Activated CD4-positive, alpha-beta T cell treated with anti-CD3 and anti-CD28 coated beads, Interleukin-2, amount 50 U/mL, for 48 hours (primary cell): ENCODE measurements at regions not wholly inside any gene's neighbourhood (a gene's known extent, or its start where the extent isn't known, plus 50 kb on each side); places are given as distances from the start of the nearest gene placed in this dataset.
"Not testable (repeated sequence)": the region's sequence is repeated elsewhere in the genome, so short reads cannot be mapped to it uniquely, and the experiment has no call there.

ENCODE experiments used
- DNase-seq, 2 experiments: peaks; one replicate each; pipeline ENCODE4 v3.0.0-alpha.2; 2020

GRCh38 chr9:85487872-85488271, 253.9 kb downstream of the AGTPBP1 start:
- no peak for DNase-seq

- DNase-seq = no peak
Observed at GRCh38 chr9:85484235-85484634, 257.5 kb downstream of the AGTPBP1 start.

- no peak for DNase-seq
Observed at GRCh38 chr9:85483208-85483607, 258.5 kb downstream of the AGTPBP1 start.

DNA sequence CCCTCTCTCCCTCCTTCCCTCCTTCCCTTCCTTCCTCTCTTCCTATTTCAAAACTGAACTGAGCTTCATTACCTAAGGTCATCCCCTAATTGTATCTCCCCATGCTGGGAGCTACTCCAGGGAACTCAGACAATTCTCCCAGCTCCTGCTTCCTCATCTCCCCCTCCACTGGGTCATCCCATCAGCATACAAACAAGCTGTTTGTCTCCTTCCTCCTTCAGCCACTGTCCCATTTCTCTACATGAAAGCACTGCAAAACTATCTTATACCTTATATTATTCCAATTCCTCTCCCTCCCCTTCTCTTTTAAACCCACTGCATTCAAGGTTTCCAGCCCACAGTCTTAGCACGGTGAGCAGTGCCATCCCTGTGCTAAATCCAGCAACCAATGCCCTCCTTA, 262.4 kb downstream of the AGTPBP1 start:
- DNase-seq = no peak

GRCh38 chr9:85478847-85479246, 262.9 kb downstream of the AGTPBP1 start:
- no peak for DNase-seq

DNA sequence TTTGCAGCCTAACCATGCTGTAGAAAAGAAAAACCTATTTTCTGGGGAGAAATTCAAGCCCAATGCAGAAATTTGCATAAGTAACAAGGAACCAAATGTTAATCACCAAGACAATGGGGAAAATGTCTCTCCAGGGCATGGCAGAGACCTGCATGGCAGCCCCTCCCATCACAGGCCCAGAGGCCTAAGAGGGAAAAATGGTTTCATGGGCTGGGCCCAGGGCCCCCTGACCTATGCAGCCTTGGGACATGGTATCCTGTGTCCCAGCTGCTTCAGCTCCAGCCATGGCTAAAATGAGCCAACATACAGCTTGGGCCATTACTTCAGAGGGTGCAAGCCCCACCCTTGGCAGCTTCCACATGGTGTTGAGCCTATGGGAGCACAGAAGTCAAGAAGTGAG, 266.9 kb downstream of the AGTPBP1 start:
- DNase-seq = not testable (repeated sequence)

DNA sequence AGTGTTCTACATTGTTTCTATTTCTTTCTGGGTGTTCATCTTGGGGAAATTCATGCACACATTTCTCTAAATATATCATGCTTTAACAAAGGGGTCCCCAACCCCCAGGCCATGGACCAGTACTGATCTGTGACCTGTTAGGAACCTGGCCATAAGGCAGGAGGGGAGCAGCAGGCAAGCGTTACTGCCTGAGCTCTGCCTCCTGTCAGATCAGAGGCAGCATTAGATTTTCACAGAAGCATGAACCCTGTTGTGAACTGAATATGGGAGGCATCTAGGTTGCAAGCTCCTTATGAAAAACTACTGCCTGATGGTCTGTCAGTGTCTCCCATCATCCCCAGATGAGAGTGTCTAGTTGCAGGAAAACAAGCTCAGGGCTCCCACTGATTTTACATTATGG, 270.0 kb downstream of the AGTPBP1 start:
- no peak for DNase-seq

DNA sequence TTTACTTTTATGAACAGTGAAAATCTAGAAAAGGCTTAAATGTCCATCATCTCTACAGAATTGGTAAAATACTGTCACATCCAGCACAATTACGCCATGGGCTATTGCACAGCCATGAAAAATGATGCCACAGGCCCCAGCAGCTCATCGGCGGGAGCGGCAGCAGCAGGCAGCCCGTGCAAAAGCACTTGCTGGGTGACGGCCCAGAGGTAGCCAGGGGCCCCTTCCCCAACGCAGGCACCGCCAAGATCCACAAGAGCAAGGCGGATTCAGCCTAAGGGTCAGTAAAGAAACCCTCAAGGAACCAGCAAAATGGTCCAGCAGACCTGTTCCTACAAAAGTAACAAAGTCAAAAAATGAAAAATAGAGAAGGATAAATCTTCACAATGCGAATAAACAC, 272.7 kb downstream of the AGTPBP1 start:
- no peak for DNase-seq

GRCh38 chr9:85466834-85467233, 274.9 kb downstream of the AGTPBP1 start:
- DNase-seq = no peak

- DNase-seq = not testable (repeated sequence)
Observed at GRCh38 chr9:85458114-85458864, 283.5 kb downstream of the AGTPBP1 start.

DNA sequence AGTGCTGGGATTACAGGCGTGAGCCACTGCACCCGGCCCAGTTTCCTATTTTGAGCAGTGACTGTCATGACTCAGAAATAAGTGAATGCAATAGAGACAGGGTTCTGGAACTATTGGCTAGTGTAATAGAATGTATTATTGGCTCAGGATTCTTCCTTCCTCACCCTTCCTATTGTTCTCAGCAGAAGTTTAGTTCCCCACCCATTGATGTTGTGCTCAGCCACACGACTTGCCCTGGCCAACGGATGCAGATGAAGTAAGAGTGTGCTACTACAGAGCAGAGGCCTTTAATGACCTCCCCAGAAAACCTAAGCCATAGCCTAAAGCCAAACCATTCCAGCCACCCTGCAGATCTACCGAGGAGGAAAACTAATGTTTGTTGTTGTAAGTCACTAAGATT, 287.9 kb downstream of the AGTPBP1 start:
- no peak for DNase-seq

- DNase-seq = no peak
Observed at GRCh38 chr9:85452841-85453240, 288.9 kb downstream of the AGTPBP1 start.

DNA sequence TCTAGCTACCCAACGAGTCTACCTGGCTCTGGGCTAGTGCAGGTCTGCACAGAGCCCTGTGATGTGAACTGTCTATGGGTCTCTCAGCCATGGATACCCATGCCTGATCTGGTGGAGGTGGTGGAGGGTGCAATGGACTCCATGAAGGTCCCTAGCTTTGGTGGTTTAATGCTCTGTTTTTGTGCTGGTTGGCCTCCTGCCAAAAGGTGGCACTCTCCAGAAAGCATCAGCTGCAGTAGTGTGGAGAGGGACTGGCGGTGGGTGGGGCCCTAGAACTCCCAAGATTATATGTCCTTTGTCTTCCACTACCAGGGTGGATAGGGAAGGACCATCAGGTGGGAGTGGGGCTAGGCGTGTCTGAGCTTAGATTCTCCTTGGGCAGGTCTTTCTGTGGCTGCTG, 290.1 kb downstream of the AGTPBP1 start:
- DNase-seq = no peak

DNA sequence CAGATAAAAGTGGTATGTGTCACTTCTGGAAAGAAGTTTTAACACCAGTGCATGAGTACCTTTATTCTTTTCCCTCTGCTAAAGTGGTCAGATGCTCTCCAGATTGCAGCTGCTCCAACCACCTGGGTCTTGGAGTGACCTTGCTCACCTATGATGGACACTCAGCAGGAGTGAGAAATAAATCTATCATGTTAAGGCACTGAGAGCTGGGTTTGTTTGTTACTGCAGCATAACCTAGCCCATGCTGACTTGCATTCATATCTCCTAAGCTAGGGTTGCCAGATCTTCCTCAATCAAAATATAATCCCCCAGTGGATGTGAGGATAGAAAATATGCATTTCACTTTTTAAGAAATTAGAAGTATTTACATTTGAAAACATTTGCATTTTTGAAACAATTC, 295.9 kb downstream of the AGTPBP1 start:
- no peak for DNase-seq

GRCh38 chr9:85444243-85444642, 297.5 kb downstream of the AGTPBP1 start:
- no peak for DNase-seq

- DNase-seq = no peak
Observed at GRCh38 chr9:85443190-85443598, 298.6 kb downstream of the AGTPBP1 start.

GRCh38 chr9:85439791-85440190, 302.0 kb downstream of the AGTPBP1 start:
- DNase-seq = no peak

GRCh38 chr9:85433956-85434355, 307.8 kb downstream of the AGTPBP1 start:
- DNase-seq = not testable (repeated sequence)

DNA sequence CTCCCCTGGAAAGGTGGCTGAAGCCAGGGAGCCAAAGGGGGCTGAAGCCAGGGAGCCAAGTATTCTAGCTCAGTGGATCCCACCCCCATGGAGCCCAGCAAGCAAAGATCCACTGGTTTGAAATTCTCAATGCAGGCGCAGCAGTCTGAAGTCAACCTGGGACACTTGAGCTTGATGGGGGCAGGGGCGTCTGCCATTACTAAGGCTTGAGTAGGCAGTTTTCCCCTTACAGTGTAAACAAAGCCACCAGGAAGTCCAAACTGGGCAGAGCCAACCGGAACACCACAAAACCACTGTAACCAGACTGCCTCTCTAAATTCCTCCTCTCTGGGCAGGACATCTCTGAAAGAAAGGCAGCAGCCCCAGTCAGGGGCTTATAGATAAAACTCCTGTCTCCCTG, 308.2 kb downstream of the AGTPBP1 start:
- DNase-seq = not testable (repeated sequence)

GRCh38 chr9:85433046-85433445, 308.7 kb downstream of the AGTPBP1 start:
- no peak for DNase-seq

DNA sequence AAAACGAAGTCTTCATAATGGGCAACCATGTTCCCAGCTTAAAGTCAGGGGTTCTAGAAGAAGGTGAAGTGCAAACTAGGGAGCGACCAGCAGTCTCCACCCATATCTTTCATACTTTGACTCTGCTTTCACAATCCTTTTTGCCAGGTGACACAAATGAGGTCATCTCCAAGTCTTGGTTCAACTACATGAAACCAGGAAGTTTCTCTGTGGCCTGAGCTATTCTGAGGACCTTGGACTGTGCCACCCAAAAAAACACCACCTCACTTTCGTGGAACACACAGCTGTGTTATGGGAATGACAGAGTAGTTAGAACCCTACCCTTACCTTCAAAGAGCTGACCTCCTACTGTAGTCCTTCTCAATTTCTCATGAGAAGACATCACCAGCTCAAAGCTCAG, 309.2 kb downstream of the AGTPBP1 start:
- DNase-seq = no peak

GRCh38 chr9:85431339-85432102, 310.2 kb downstream of the AGTPBP1 start:
- no peak for DNase-seq

GRCh38 chr9:85430659-85431338, 311.0 kb downstream of the AGTPBP1 start:
- DNase-seq = no peak

- DNase-seq = no peak
Observed at GRCh38 chr9:85428230-85428629, 313.5 kb downstream of the AGTPBP1 start.
